GM12878 (cell line): ENCODE measurements at regions not wholly inside any gene's neighbourhood (a gene's known extent, or its start where the extent isn't known, plus 50 kb on each side); places are given as distances from the start of the nearest gene placed in this dataset.

Experiments
- ATAC-seq: fragments of 200-7000 bp; cut with Tn5 transposase; 3 replicates; pipeline ENCODE4 v1.9.1; 2020; ENCODE audit warnings: mild to moderate bottlenecking, moderate library complexity
- BruUV-seq: library from RNA; stranded (reverse); fragments of 400-500 nt; replicated peaks from 2 replicates; lab custom pipeline; 2021; lab: Mats Ljungman, UMichigan
- CTCF ChIA-PET: fragments of 300-600 bp; sonication (Branson Sonifier 250); formaldehyde crosslinking; extraction: SDS; loops from one replicate; lab custom pipeline; 2021; ENCODE audit warnings: inconsistent platforms; lab: Yijun Ruan, JAX
- POLR2A ChIA-PET: fragments of 350-600 bp; formaldehyde crosslinking; extraction: SDS; loops from one replicate; lab custom pipeline; 2021; ENCODE audit warnings: inconsistent platforms; lab: Charles Lee
- RAD21 ChIA-PET: fragments of 300-600 bp; sonication (Branson Sonifier 250); formaldehyde crosslinking; loops from one replicate; lab custom pipeline; 2023; ENCODE audit warnings: antibody characterized with exemption; ENCODE audit not compliant: unreplicated experiment; lab: Charles Lee
- SMC1A ChIA-PET: fragments of 300-600 bp; sonication (Branson Sonifier 250); formaldehyde crosslinking; loops from one replicate; lab custom pipeline; 2023; ENCODE audit not compliant: unreplicated experiment, uncharacterized antibody; lab: Charles Lee
- DNase-seq: peaks from one replicate; pipeline ENCODE4 v3.0.0-alpha.2; 2011; ENCODE audit warnings: low read depth, low spot score
- FAIRE-seq: peaks from 3 replicates; lab custom pipeline; 2011; peaks lifted over from hg19 to GRCh38; lab: Jason Lieb, UNC
- H2AFZ ChIP-seq: 2 replicates; pipeline ENCODE4 v1.6.0; 2011; ENCODE audit warnings: low read depth, low read length, control low read depth; ENCODE audit not compliant: control insufficient read depth
- H3K27ac ChIP-seq: 2 replicates; pipeline ENCODE4 v1.5.1; 2011; ENCODE audit warnings: control low read depth; ENCODE audit not compliant: control insufficient read depth, insufficient read depth
- H3K27me3 ChIP-seq, 2 experiments: replicated peaks in 1 of 2; 2 replicates each; pipeline versions ENCODE4 v1.6.0 to v1.6.1; 2011; ENCODE audit warnings: low read length in 1 of 2; ENCODE audit not compliant: control insufficient read depth in 2 of 2, insufficient read depth in 2 of 2
- H3K36me3 ChIP-seq, 2 experiments: 2 replicates each; pipeline ENCODE4 v1.5.1; 2011; ENCODE audit warnings: low read length in 1 of 2; ENCODE audit not compliant: control insufficient read depth in 2 of 2, insufficient read depth in 2 of 2
- H3K4me1 ChIP-seq: 2 replicates; pipeline ENCODE4 v1.6.1; 2011; ENCODE audit warnings: mild to moderate bottlenecking, low read length, moderate library complexity, mixed read lengths; ENCODE audit not compliant: control insufficient read depth, insufficient read depth
- H3K4me2 ChIP-seq: 2 replicates; pipeline ENCODE4 v1.6.0; 2011; ENCODE audit warnings: control low read depth; ENCODE audit not compliant: control insufficient read depth, insufficient read depth
- H3K4me3 ChIP-seq: fragments of 200-600 bp; sonication (generic); 2 replicates; pipeline ENCODE4 v1.5.1; 2016
- H3K79me2 ChIP-seq: 2 replicates; pipeline ENCODE4 v1.6.0; 2011; ENCODE audit warnings: low read length; ENCODE audit not compliant: control insufficient read depth, insufficient read depth
- H3K9ac ChIP-seq: 2 replicates; pipeline ENCODE4 v1.8.0; 2011; ENCODE audit warnings: low read length, control low read depth, mixed read lengths; ENCODE audit not compliant: control insufficient read depth, insufficient read depth
- H3K9me3 ChIP-seq: replicated peaks from 3 replicates; pipeline ENCODE4 v1.5.1; 2011; ENCODE audit warnings: mild to moderate bottlenecking, low read length; ENCODE audit not compliant: control insufficient read depth, insufficient read depth
- H4K20me1 ChIP-seq: 2 replicates; pipeline ENCODE4 v1.6.0; 2011; ENCODE audit not compliant: control insufficient read depth, insufficient read depth
- BCLAF1 ChIP-seq: fragments of 450-650 bp; IDR thresholded peaks from 2 replicates; pipeline ENCODE4 v1.6.1; 2017; ENCODE audit warnings: antibody characterized with exemption, mild to moderate bottlenecking, moderate library complexity
- CREB1 ChIP-seq: IDR thresholded peaks from 2 replicates; pipeline ENCODE4 v1.6.1; 2012; ENCODE audit warnings: low read depth, mild to moderate bottlenecking, inconsistent platforms
- GATAD2B ChIP-seq: fragments of 450-650 bp; conservative IDR thresholded peaks from 2 replicates; pipeline ENCODE4 v1.6.1; 2017; ENCODE audit warnings: low read depth, mild to moderate bottlenecking, moderate library complexity
- HDGF ChIP-seq: fragments of 450-650 bp; IDR thresholded peaks from 2 replicates; pipeline ENCODE4 v1.6.1; 2016; ENCODE audit warnings: antibody characterized with exemption
- NR2F1 ChIP-seq: fragments of 450-650 bp; conservative IDR thresholded peaks from 2 replicates; pipeline ENCODE4 v1.6.1; 2017; ENCODE audit warnings: mild to moderate bottlenecking
- REST ChIP-seq: IDR thresholded peaks from 2 replicates; pipeline ENCODE4 v1.6.1; 2012; ENCODE audit warnings: mild to moderate bottlenecking, low read depth, low read length
- SREBF2 ChIP-seq: IDR thresholded peaks from 2 replicates; pipeline ENCODE4 v1.6.1; 2012; ENCODE audit warnings: mild to moderate bottlenecking, low read length
- ZNF217 ChIP-seq: fragments of 450-650 bp; IDR thresholded peaks from 2 replicates; pipeline ENCODE4 v1.6.1; 2017; ENCODE audit warnings: antibody characterized with exemption, mild to moderate bottlenecking
- ZNF24 ChIP-seq: fragments of 450-650 bp; IDR thresholded peaks from 2 replicates; pipeline ENCODE4 v1.6.1; 2017; ENCODE audit warnings: antibody characterized with exemption, mild to moderate bottlenecking
- ZNF687 ChIP-seq: fragments of 450-650 bp; IDR thresholded peaks from 2 replicates; pipeline ENCODE4 v1.6.1; 2017; ENCODE audit warnings: mild to moderate bottlenecking, moderate library complexity
- ZSCAN29 ChIP-seq: fragments of 450-650 bp; IDR thresholded peaks from 2 replicates; pipeline ENCODE4 v1.6.1; 2017; ENCODE audit warnings: mild to moderate bottlenecking, moderate library complexity
- ZZZ3 ChIP-seq: IDR thresholded peaks from 2 replicates; pipeline ENCODE4 v1.6.1; 2011; ENCODE audit warnings: low read depth; ENCODE audit not compliant: control insufficient read depth, insufficient read length
- WGBS: methylation state at CpG from one replicate; pipeline ENCODE4 v1.1.6; 2016; ENCODE audit warnings: low lambda C conversion rate; ENCODE audit not compliant: insufficient replicate concordance, insufficient coverage; ENCODE audit errors: missing lambda C conversion rate; 5-methylcytosine and 5-hydroxymethylcytosine counted together
- in situ Hi-C: fragments of 300-500 bp; cut with MboI; formaldehyde crosslinking; loops from 9 replicates; pipeline ENCODE4 v1.14.3; 2018; ENCODE audit warnings: mixed read lengths
- intact Hi-C: fragments of 100-400 bp; cut with micrococcal nuclease; formaldehyde crosslinking; loops from one replicate; pipeline ENCODE4 v1.14.2; 2022; ENCODE audit not compliant: unreplicated experiment
- TF ChIP-seq, protein P1 (sequence below): fragments of 450-650 bp; IDR thresholded peaks from 2 replicates; pipeline ENCODE4 v1.6.1; 2017; ENCODE audit warnings: mild to moderate bottlenecking, low read depth, inconsistent platforms; ENCODE audit not compliant: poor library complexity, severe bottlenecking

DNA sequence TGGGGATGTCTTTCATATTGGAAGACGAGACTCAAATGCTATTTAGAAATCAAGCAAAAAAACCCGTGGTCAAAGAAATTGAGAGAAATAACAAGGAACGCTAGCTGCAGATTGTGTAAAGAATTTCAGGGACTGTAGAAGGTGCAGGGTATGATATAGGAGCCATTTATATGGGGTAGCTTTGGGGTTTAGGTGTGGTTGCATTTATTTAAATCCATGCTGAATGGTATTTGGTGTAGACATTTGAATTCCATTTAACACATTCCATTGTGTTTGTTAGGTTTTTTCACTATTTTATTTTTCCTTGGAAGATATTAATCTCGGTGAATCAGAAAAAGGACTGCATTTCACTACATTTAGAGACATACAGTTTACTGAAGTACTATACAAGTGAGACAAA lies 341.0 kb upstream of the GALNTL6 start:
- H2AFZ ChIP-seq, result no peak overlapping the region
- ChIA-PET POLR2A (no interaction called here), RAD21 (interaction anchor here (0.6 kb wide), 1 partner anchor 304 kb away, joined by 3 read pairs; no protein-coding TSS in a partner anchor), CTCF (no interaction called here), SMC1A (no interaction called here)
- in situ Hi-C loops, result no loop called here
- no peaks in the 10 kb centered on the region for H3K4me1 ChIP-seq
- intact Hi-C loops, result loop anchor here (5.0 kb wide), 1 partner anchor 165 kb away; no protein-coding TSS in a partner anchor
- H3K36me3 ChIP-seq, result no peaks in the 10 kb centered on the region
- no peaks in the 10 kb centered on the region for H4K20me1 ChIP-seq
- no peak for ATAC-seq
- WGBS, result 73% methylated on average over 4 of the region's 4 CpGs
- no peak for FAIRE-seq
- no peak overlapping the region for H3K27ac ChIP-seq
- no peak overlapping the region for H3K4me2 ChIP-seq
- BruUV-seq, result no TSS peak
- no peaks in the 10 kb centered on the region for H3K79me2 ChIP-seq
- H3K4me3 ChIP-seq, result no peak overlapping the region
- H3K9me3 ChIP-seq, result no peaks in the 10 kb centered on the region
- DNase-seq, result no peak
- no peak overlapping the region for H3K9ac ChIP-seq
- no peaks in the 10 kb centered on the region for H3K27me3 ChIP-seq
- TF ChIP-seq CREB1, result no peak
- TF ChIP-seq ZNF217, result no peak
- TF ChIP-seq REST, result no peak
- TF ChIP-seq ZZZ3, result no peak
- TF ChIP-seq ZNF24, result no peak
- TF ChIP-seq NR2F1, result no peak
- no peak for TF ChIP-seq SREBF2
- no peak for TF ChIP-seq GATAD2B
- TF ChIP-seq ZNF687, result no peak
- no peak for TF ChIP-seq BCLAF1
- TF ChIP-seq HDGF, result no peak
- TF ChIP-seq, protein P1, sequence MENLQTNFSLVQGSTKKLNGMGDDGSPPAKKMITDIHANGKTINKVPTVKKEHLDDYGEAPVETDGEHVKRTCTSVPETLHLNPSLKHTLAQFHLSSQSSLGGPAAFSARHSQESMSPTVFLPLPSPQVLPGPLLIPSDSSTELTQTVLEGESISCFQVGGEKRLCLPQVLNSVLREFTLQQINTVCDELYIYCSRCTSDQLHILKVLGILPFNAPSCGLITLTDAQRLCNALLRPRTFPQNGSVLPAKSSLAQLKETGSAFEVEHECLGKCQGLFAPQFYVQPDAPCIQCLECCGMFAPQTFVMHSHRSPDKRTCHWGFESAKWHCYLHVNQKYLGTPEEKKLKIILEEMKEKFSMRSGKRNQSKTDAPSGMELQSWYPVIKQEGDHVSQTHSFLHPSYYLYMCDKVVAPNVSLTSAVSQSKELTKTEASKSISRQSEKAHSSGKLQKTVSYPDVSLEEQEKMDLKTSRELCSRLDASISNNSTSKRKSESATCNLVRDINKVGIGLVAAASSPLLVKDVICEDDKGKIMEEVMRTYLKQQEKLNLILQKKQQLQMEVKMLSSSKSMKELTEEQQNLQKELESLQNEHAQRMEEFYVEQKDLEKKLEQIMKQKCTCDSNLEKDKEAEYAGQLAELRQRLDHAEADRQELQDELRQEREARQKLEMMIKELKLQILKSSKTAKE, result no peak
- TF ChIP-seq ZSCAN29, result no peak
